MM.1S (cell line): ENCODE measurements at regions not wholly inside any gene's neighbourhood (a gene's known extent, or its start where the extent isn't known, plus 50 kb on each side); places are given as distances from the start of the nearest gene placed in this dataset.

Experiments
- EZH2 ChIP-seq: fragments of 300-600 bp; sonication (generic); optimal IDR thresholded peaks from 2 replicates; pipeline ENCODE3; 2017; ENCODE audit warnings: low read depth, mild to moderate bottlenecking, antibody characterized with exemption, low read length, mixed read lengths
- TF ChIP-seq, protein P1 (sequence below): fragments of 300-600 bp; sonication (generic); IDR thresholded peaks from 2 replicates; pipeline ENCODE4 v1.5.1; 2016; ENCODE audit warnings: antibody characterized with exemption, low read length, mixed read lengths

DNA sequence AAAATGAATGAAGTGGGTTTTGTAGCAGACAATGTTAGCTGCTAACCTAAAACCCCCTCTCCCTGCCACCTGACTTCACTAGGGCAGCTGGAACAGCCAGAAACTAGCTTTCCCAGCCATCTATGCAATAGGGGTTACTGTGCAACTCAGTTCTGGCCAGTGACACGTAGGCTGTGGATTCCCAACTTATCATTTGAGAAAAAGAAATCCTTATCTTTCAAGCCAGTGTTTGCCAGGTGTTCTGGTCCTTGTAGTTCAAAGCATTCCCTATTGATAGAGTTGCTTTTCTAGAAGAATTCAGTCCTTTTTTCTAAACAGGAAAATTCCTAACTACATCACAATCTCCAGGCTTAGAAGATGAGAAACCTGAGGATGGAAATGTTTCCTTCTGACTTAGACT is 144.5 kb upstream of the ELAC2 start:
- TF ChIP-seq, protein P1, sequence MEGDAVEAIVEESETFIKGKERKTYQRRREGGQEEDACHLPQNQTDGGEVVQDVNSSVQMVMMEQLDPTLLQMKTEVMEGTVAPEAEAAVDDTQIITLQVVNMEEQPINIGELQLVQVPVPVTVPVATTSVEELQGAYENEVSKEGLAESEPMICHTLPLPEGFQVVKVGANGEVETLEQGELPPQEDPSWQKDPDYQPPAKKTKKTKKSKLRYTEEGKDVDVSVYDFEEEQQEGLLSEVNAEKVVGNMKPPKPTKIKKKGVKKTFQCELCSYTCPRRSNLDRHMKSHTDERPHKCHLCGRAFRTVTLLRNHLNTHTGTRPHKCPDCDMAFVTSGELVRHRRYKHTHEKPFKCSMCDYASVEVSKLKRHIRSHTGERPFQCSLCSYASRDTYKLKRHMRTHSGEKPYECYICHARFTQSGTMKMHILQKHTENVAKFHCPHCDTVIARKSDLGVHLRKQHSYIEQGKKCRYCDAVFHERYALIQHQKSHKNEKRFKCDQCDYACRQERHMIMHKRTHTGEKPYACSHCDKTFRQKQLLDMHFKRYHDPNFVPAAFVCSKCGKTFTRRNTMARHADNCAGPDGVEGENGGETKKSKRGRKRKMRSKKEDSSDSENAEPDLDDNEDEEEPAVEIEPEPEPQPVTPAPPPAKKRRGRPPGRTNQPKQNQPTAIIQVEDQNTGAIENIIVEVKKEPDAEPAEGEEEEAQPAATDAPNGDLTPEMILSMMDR, result no peak
- TF ChIP-seq EZH2, result no peak
